ENCODE measurements at regions not wholly inside any gene's neighbourhood (a gene's known extent, or its start where the extent isn't known, plus 50 kb on each side); places are given as distances from the start of the nearest gene placed in this dataset.

DNA sequence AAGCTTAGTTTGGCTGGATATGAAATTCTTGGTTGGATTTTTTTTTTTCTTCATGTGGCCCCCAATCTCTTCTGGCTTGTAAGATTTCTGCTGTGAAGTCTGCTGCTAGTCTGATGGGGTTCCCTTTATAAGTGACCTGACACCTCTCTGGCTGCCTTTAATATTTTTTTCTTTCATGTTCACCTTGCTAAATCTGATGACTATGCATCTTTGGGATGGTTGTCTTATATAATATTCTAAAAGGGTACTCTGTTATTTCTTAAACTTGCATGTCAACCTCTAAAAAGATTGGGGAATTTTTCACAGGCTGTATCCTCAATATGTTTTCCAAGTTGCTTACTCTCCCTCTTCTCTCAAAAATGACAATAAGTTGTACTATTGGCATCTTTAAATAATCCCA lies 500.0 kb downstream of the CAAP1 start:
- Histone ChIP-seq H3K9me3 (ENCODE audit: control insufficient read depth, low read length) (no peaks in the 10 kb centered on the region), H3K4me3 (ENCODE audit: low read length) (no peak overlapping the region), H3K27ac (ENCODE audit: low read length) (no peak overlapping the region), H3K27me3 (ENCODE audit: control insufficient read depth, insufficient read depth) (no peaks in the 10 kb centered on the region), H3K4me1 (ENCODE audit: control insufficient read depth, insufficient read depth, low read length) (no peaks in the 10 kb centered on the region)
- intact Hi-C loops (cut with DNase I) = no loop called here
- ATAC-seq (no peak), DNase-seq (no peak)

DNA sequence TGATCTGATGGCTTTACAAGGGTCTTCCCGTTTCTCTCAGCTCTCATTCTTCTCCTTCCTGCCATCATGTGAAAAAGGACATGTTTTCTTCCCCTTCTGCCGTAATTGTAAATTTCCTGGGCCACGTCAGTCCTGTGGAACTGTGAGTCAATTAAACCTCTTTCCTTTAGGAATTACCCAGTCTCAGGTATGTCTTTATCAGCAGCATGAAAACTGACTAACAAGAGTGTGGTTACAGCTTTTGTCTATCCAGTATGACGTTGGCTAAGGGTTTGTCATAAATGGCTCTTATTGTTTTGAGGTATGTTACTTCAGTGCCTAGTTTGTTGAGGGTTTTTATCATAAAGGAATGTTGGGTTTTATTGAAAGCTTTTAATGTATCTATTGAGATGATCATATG lies 501.6 kb downstream of the CAAP1 start:
- Histone ChIP-seq H3K4me1 (ENCODE audit: control insufficient read depth, insufficient read depth, low read length) (no peaks in the 10 kb centered on the region), H3K27ac (ENCODE audit: low read length) (no peak overlapping the region), H3K27me3 (ENCODE audit: control insufficient read depth, insufficient read depth) (no peaks in the 10 kb centered on the region), H3K4me3 (ENCODE audit: low read length) (no peak overlapping the region), H3K9me3 (ENCODE audit: control insufficient read depth, low read length) (no peaks in the 10 kb centered on the region)
- intact Hi-C loops (cut with DNase I) = no loop called here
- whole genome bisulfite sequencing = 58% methylated on average over 4 of the region's 4 CpGs
- ATAC-seq (no peak), DNase-seq (no peak)

DNA sequence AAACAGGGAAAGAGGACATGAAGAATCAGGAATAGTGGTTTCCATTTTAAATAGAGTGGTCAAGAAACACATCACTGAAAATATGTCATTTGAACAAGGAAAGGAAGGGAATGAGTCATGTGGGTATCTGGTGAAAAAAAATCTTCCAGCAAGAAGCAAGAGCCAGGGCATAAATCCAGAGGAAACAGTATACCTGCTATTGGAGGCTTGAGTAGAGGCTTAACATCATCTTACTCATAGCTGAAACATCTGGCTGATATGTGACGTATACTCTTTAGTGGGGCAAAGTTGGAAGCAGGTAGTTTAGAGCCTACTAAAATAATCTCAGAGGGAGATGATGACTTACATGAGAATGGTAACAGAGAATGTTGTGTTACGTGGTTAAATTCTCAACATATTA lies 517.2 kb downstream of the CAAP1 start:
- no peaks in the 10 kb centered on the region for H3K27me3 ChIP-seq (ENCODE audit: control insufficient read depth, insufficient read depth)
- H3K9me3 ChIP-seq (ENCODE audit: control insufficient read depth, low read length) = no peaks in the 10 kb centered on the region
- intact Hi-C loops (cut with DNase I) = no loop called here
- WGBS = 83% methylated on average over 2 of the region's 2 CpGs
- no peak for ATAC-seq
- H3K4me1 ChIP-seq (ENCODE audit: control insufficient read depth, insufficient read depth, low read length) = no peaks in the 10 kb centered on the region
- no peak for DNase-seq
- H3K27ac ChIP-seq (ENCODE audit: low read length) = no peak overlapping the region
- H3K4me3 ChIP-seq (ENCODE audit: low read length) = no peak overlapping the region

- H3K9me3 ChIP-seq (ENCODE audit: control insufficient read depth, low read length) = no peaks in the 10 kb centered on the region
- no peak overlapping the region for H3K4me3 ChIP-seq (ENCODE audit: low read length)
- H3K27me3 ChIP-seq (ENCODE audit: control insufficient read depth, insufficient read depth) = no peaks in the 10 kb centered on the region
- no peaks in the 10 kb centered on the region for H3K4me1 ChIP-seq (ENCODE audit: control insufficient read depth, insufficient read depth, low read length)
- no peak overlapping the region for H3K27ac ChIP-seq (ENCODE audit: low read length)
- DNase-seq (no peak), ATAC-seq (no peak)
- WGBS = 81% methylated on average over 2 of the region's 2 CpGs
- intact Hi-C loops (cut with DNase I) = no loop called here
Observed at GRCh38 chr9:26373616-26374015, 519.0 kb downstream of the CAAP1 start.

- Histone ChIP-seq H3K4me1 (ENCODE audit: control insufficient read depth, insufficient read depth, low read length) (no peaks in the 10 kb centered on the region), H3K27ac (ENCODE audit: low read length) (no peak overlapping the region), H3K9me3 (ENCODE audit: control insufficient read depth, low read length) (no peaks in the 10 kb centered on the region), H3K27me3 (ENCODE audit: control insufficient read depth, insufficient read depth) (no peaks in the 10 kb centered on the region), H3K4me3 (ENCODE audit: low read length) (no peak overlapping the region)
- no peak for ATAC-seq
- WGBS = 77% methylated on average over 1 of the region's 1 CpG
- DNase-seq = no peak
- intact Hi-C loops (cut with DNase I) = no loop called here
Observed at GRCh38 chr9:26371236-26371635, 521.4 kb downstream of the CAAP1 start.

DNA sequence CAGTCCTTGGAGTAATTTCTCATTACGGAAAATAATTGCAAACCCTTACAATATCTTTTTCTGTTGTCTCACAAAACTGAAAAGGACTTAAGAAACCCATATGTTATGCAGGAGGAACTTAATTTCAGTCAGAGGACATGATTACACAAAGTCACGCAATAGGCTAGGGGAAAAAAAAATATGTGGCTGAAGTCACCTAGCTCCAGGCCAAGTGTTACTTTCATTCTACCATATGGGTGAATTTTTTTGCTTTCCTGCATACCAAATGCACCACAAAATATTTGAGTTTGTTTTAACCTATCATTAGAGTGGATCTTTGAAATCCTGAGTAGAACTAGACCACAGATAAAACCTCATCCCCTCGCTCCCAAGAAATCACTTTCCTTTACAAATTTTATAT lies 523.5 kb downstream of the CAAP1 start:
- intact Hi-C loops (cut with DNase I) = no loop called here
- H3K4me3 ChIP-seq (ENCODE audit: low read length) = no peak overlapping the region
- no peaks in the 10 kb centered on the region for H3K9me3 ChIP-seq (ENCODE audit: control insufficient read depth, low read length)
- DNase-seq = no peak
- 90% methylated on average over 3 of the region's 3 CpGs for WGBS
- no peaks in the 10 kb centered on the region for H3K27me3 ChIP-seq (ENCODE audit: control insufficient read depth, insufficient read depth)
- ATAC-seq = no peak
- no peaks in the 10 kb centered on the region for H3K4me1 ChIP-seq (ENCODE audit: control insufficient read depth, insufficient read depth, low read length)
- no peak overlapping the region for H3K27ac ChIP-seq (ENCODE audit: low read length)

- H3K4me1 ChIP-seq (ENCODE audit: control insufficient read depth, insufficient read depth, low read length) = no peaks in the 10 kb centered on the region
- H3K4me3 ChIP-seq (ENCODE audit: low read length) = no peak overlapping the region
- no peaks in the 10 kb centered on the region for H3K9me3 ChIP-seq (ENCODE audit: control insufficient read depth, low read length)
- DNase-seq (no peak), ATAC-seq (no peak)
- intact Hi-C loops (cut with DNase I) = no loop called here
- H3K27me3 ChIP-seq (ENCODE audit: control insufficient read depth, insufficient read depth) = no peaks in the 10 kb centered on the region
- no peak overlapping the region for H3K27ac ChIP-seq (ENCODE audit: low read length)
- WGBS = 69% methylated on average over 3 of the region's 3 CpGs
Observed at GRCh38 chr9:26368241-26368640, 524.4 kb downstream of the CAAP1 start.

- no peak for DNase-seq
- Histone ChIP-seq H3K4me1 (ENCODE audit: control insufficient read depth, insufficient read depth, low read length) (no peaks in the 10 kb centered on the region), H3K4me3 (ENCODE audit: low read length) (no peak overlapping the region), H3K27ac (ENCODE audit: low read length) (no peak overlapping the region), H3K27me3 (ENCODE audit: control insufficient read depth, insufficient read depth) (no peaks in the 10 kb centered on the region), H3K9me3 (ENCODE audit: control insufficient read depth, low read length) (no peaks in the 10 kb centered on the region)
- no peak for ATAC-seq
- intact Hi-C loops (cut with DNase I) = no loop called here
- WGBS = 80% methylated on average over 2 of the region's 2 CpGs
Observed at GRCh38 chr9:26361010-26361409, 531.6 kb downstream of the CAAP1 start.

DNA sequence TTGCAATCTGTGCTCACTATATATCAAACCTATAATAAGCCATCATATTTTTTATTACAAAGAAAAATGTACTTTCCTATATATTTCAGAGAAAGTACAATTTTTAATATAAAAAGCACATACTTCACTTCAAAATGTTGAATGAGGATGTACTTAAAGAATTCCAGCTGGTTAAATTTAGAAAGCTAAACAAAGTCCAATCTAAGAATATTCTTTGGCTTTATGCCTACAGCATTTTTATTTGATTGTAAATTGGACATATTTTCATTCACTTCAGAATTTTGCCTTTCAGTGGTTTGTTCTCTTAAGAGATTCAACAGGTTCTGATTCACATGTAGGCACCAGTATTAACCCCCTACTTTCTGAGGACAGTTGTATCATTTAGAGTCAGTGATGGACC lies 533.8 kb downstream of the CAAP1 start:
- Histone ChIP-seq H3K4me3 (ENCODE audit: low read length) (no peak overlapping the region), H3K4me1 (ENCODE audit: control insufficient read depth, insufficient read depth, low read length) (no peaks in the 10 kb centered on the region), H3K9me3 (ENCODE audit: control insufficient read depth, low read length) (no peaks in the 10 kb centered on the region), H3K27ac (ENCODE audit: low read length) (no peak overlapping the region), H3K27me3 (ENCODE audit: control insufficient read depth, insufficient read depth) (no peaks in the 10 kb centered on the region)
- ATAC-seq = no peak
- DNase-seq = no peak
- intact Hi-C loops (cut with DNase I) = no loop called here

GRCh38 chr9:26357803-26358344 lies 534.7 kb downstream of the CAAP1 start:
- no peaks in the 10 kb centered on the region for H3K9me3 ChIP-seq (ENCODE audit: control insufficient read depth, low read length)
- H3K4me1 ChIP-seq (ENCODE audit: control insufficient read depth, insufficient read depth, low read length) = no peaks in the 10 kb centered on the region
- ATAC-seq (no peak), DNase-seq (no peak)
- no peak overlapping the region for H3K4me3 ChIP-seq (ENCODE audit: low read length)
- H3K27me3 ChIP-seq (ENCODE audit: control insufficient read depth, insufficient read depth) = no peaks in the 10 kb centered on the region
- 48% methylated on average over 3 of the region's 3 CpGs for WGBS
- H3K27ac ChIP-seq (ENCODE audit: low read length) = no peak overlapping the region
- intact Hi-C loops (cut with DNase I) = no loop called here

DNA sequence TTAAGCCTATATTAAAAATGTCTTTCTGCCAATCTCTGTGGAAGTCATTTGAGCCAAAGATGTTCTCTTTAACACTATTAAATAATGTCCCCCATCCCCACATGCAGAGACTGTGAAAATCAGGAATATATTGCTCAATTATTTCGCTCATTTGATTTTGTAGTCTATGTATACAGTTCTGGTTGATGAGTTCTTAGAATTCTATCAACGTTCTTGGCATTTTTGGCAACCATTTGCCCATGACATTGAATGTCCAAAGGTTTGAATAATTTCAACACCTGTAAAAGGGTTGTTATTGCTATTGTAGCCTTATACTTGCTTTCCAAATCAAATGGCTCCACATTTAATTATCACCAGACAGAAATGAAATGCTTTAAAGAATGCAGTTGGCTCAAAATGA lies 536.1 kb downstream of the CAAP1 start:
- Histone ChIP-seq H3K4me1 (ENCODE audit: control insufficient read depth, insufficient read depth, low read length) (no peaks in the 10 kb centered on the region), H3K9me3 (ENCODE audit: control insufficient read depth, low read length) (no peaks in the 10 kb centered on the region), H3K27ac (ENCODE audit: low read length) (no peak overlapping the region), H3K4me3 (ENCODE audit: low read length) (no peak overlapping the region), H3K27me3 (ENCODE audit: control insufficient read depth, insufficient read depth) (no peaks in the 10 kb centered on the region)
- ATAC-seq (no peak), DNase-seq (no peak)
- intact Hi-C loops (cut with DNase I) = no loop called here
- 44% methylated on average over 2 of the region's 2 CpGs for WGBS

GRCh38 chr9:26346942-26347477 lies 545.6 kb downstream of the CAAP1 start:
- H3K27ac ChIP-seq (ENCODE audit: low read length) = no peak overlapping the region
- no peaks in the 10 kb centered on the region for H3K9me3 ChIP-seq (ENCODE audit: control insufficient read depth, low read length)
- no peaks in the 10 kb centered on the region for H3K27me3 ChIP-seq (ENCODE audit: control insufficient read depth, insufficient read depth)
- H3K4me1 ChIP-seq (ENCODE audit: control insufficient read depth, insufficient read depth, low read length) = no peaks in the 10 kb centered on the region
- DNase-seq (no peak), ATAC-seq (no peak)
- no peak overlapping the region for H3K4me3 ChIP-seq (ENCODE audit: low read length)
- WGBS = 74% methylated on average over 8 of the region's 8 CpGs
- intact Hi-C loops (cut with DNase I) = no loop called here
